AG09319 (cell line): ENCODE measurements at regions not wholly inside any gene's neighbourhood (a gene's known extent, or its start where the extent isn't known, plus 50 kb on each side); places are given as distances from the start of the nearest gene placed in this dataset.

Experiments
- DNase-seq: peaks from one replicate; pipeline ENCODE4 v3.0.0-alpha.2; 2010; ENCODE audit warnings: low read depth; ENCODE audit errors: extremely low read depth
- CTCF ChIP-seq: IDR thresholded peaks from 2 replicates; pipeline ENCODE4 v1.5.1; 2011; ENCODE audit warnings: low read depth, mild to moderate bottlenecking, inconsistent platforms, low read length, moderate library complexity

- TF ChIP-seq CTCF = no peak
- DNase-seq = no peak
Observed at GRCh38 chr9:107938801-107939386, 449.3 kb upstream of the KLF4 start.

GRCh38 chr9:107935931-107936330 is 446.4 kb upstream of the KLF4 start:
- no peak for TF ChIP-seq CTCF
- DNase-seq = no peak

- no peak for TF ChIP-seq CTCF
- DNase-seq = no peak
Observed at GRCh38 chr9:107933516-107933915, 443.9 kb upstream of the KLF4 start.

- no peak for DNase-seq
- TF ChIP-seq CTCF = no peak
Observed at GRCh38 chr9:107933097-107933496, 443.5 kb upstream of the KLF4 start.

- no peak for DNase-seq
- TF ChIP-seq CTCF = no peak
Observed at GRCh38 chr9:107932601-107933000, 443.0 kb upstream of the KLF4 start.

GRCh38 chr9:107932046-107932445 is 442.5 kb upstream of the KLF4 start:
- TF ChIP-seq CTCF = no peak
- DNase-seq = no peak

- TF ChIP-seq CTCF = no peak
- DNase-seq = no peak
Observed at GRCh38 chr9:107931071-107931715, 441.6 kb upstream of the KLF4 start.
